ENCODE measurements at regions not wholly inside any gene's neighbourhood (a gene's known extent, or its start where the extent isn't known, plus 50 kb on each side); places are given as distances from the start of the nearest gene placed in this dataset.
A peak's percentile ranks its signal among the peaks of the same experiment; 100 is the strongest.
"Not testable (repeated sequence)": the region's sequence is repeated elsewhere in the genome, so short reads cannot be mapped to it uniquely, and the experiment has no call there.

- H3K27ac Mint-ChIP-seq: no peak overlapping the region
Measured at GRCh38 chrX:40240844-40241243, 143.1 kb upstream of the BCOR start.

DNA sequence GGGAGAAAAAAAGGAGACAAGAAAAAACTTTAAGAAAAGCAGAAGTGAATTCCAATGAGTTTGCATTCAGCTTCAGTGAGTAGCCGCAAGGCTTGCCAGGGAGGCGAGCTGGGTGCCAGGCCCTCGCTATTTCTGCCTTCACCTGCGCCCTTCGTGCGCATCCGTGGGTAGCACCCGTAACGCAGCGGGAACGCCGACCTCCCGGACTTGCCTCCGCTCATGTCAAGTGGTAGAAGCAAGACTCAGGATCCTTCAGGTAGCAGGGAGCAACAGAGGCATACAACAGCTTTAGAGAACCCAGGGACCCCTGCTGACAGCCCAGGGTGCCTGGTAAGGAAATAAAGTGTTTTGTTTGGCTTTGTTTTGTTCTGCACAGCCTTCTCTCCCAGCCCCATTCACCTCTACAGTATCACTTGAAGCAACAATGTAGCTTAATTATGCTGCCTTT, 140.0 kb upstream of the BCOR start:
- Mint-ChIP-seq H3K9me3 (no peaks in the 10 kb centered on the region), H3K4me3 (no peak overlapping the region), H3K27ac (no peak overlapping the region), H3K36me3 (ENCODE audit: low read depth) (no peaks in the 10 kb centered on the region), H3K4me1 (ENCODE audit: low read depth) (peaks cover 16% of the 10 kb centered on the region), H3K27me3 (peaks cover 6% of the 10 kb centered on the region)
- intact Hi-C loops (cut with micrococcal nuclease): no loop called here

More at GRCh38 chrX:40240844-40241243, 143.1 kb upstream of the BCOR start:
- H3K9me3 Mint-ChIP-seq: no peaks in the 10 kb centered on the region
- H3K4me1 Mint-ChIP-seq (ENCODE audit: low read depth): peaks cover 21% of the 10 kb centered on the region
- intact Hi-C loops (cut with micrococcal nuclease): no loop called here
- peaks cover 18% of the 10 kb centered on the region for H3K27me3 Mint-ChIP-seq
- no peak overlapping the region for H3K4me3 Mint-ChIP-seq
- no peaks in the 10 kb centered on the region for H3K36me3 Mint-ChIP-seq (ENCODE audit: low read depth)

- Mint-ChIP-seq H3K36me3 (ENCODE audit: low read depth) (no peaks in the 10 kb centered on the region), H3K9me3 (no peaks in the 10 kb centered on the region), H3K27ac (no peak overlapping the region), H3K4me1 (ENCODE audit: low read depth) (no peaks in the 10 kb centered on the region), H3K4me3 (no peak overlapping the region), H3K27me3 (no peaks in the 10 kb centered on the region)
- intact Hi-C loops (cut with micrococcal nuclease): no loop called here
Measured at GRCh38 chrX:40230646-40231045, 132.9 kb upstream of the BCOR start.

DNA sequence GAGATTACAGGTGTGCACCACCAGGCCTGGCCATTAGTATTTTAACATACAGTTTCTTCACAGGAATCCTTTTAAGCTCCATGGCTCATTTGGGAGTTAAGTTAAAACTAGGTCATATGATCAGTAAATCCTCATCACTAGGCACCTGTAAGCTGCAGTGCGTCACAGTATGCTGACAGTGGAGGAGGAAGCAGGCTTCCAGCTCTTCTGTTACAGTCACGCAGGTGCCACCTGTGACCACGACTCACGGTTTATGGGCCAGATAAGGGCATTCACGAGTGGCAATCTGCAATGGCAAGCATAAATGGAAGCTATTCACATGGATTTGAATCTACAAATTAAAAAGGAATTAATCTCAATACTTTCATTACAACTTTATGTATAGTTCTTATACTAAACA, 129.4 kb upstream of the BCOR start:
- Mint-ChIP-seq H3K27ac (no peak overlapping the region), H3K9me3 (peaks cover 7% of the 10 kb centered on the region), H3K27me3 (no peaks in the 10 kb centered on the region), H3K4me3 (no peak overlapping the region), H3K36me3 (ENCODE audit: low read depth) (peaks cover 6% of the 10 kb centered on the region), H3K4me1 (ENCODE audit: low read depth) (no peaks in the 10 kb centered on the region)
- intact Hi-C loops (cut with micrococcal nuclease): no loop called here

DNA sequence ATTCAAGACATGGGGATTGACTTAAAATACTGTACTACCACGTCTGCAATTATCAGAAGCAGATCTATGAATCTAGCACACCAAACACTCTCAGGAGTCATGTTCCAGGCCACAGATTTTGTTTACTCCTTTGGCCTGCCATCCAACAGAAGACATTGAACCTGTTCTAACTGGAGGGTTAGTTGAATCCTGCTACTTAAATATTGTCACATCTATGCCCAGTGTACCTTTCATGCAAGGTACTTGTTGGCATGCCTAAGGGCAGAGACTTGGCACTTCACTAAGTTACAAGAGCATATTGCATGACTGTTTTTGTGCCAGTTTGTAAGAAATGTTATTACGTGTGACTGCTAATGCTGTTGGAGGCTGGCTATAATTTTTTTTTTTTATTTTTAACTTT, 126.9 kb upstream of the BCOR start:
- H3K36me3 Mint-ChIP-seq (ENCODE audit: low read depth): peaks cover 6% of the 10 kb centered on the region
- H3K27ac Mint-ChIP-seq: no peak overlapping the region
- H3K4me3 Mint-ChIP-seq: no peak overlapping the region
- intact Hi-C loops (cut with micrococcal nuclease): no loop called here
- peaks cover 16% of the 10 kb centered on the region for H3K9me3 Mint-ChIP-seq
- H3K27me3 Mint-ChIP-seq: no peaks in the 10 kb centered on the region
- no peaks in the 10 kb centered on the region for H3K4me1 Mint-ChIP-seq (ENCODE audit: low read depth)

GRCh38 chrX:40222612-40223011, 124.9 kb upstream of the BCOR start:
- H3K36me3 Mint-ChIP-seq (ENCODE audit: low read depth); intact Hi-C loops (cut with micrococcal nuclease); H3K4me1 Mint-ChIP-seq (ENCODE audit: low read depth); H3K27me3 Mint-ChIP-seq; H3K4me3 Mint-ChIP-seq: not testable (repeated sequence)
- H3K9me3 Mint-ChIP-seq: peaks cover 16% of the 10 kb centered on the region
- peak overlapping the region; percentile 34 for H3K27ac Mint-ChIP-seq

GRCh38 chrX:40213092-40213491, 115.3 kb upstream of the BCOR start:
- peaks cover 5% of the 10 kb centered on the region for H3K4me1 Mint-ChIP-seq (ENCODE audit: low read depth)
- no peaks in the 10 kb centered on the region for H3K9me3 Mint-ChIP-seq
- no peaks in the 10 kb centered on the region for H3K36me3 Mint-ChIP-seq (ENCODE audit: low read depth)
- H3K27me3 Mint-ChIP-seq: no peaks in the 10 kb centered on the region
- H3K4me3 Mint-ChIP-seq: no peak overlapping the region
- H3K27ac Mint-ChIP-seq: no peak overlapping the region
- intact Hi-C loops (cut with micrococcal nuclease): no loop called here

GRCh38 chrX:40209951-40210617, 112.3 kb upstream of the BCOR start:
- Mint-ChIP-seq H3K4me3 (no peak overlapping the region), H3K4me1 (ENCODE audit: low read depth) (peaks cover 14% of the 10 kb centered on the region), H3K27ac (no peak overlapping the region), H3K9me3 (no peaks in the 10 kb centered on the region), H3K36me3 (ENCODE audit: low read depth) (no peaks in the 10 kb centered on the region), H3K27me3 (peaks cover 4% of the 10 kb centered on the region)
- intact Hi-C loops (cut with micrococcal nuclease): loop anchor here (5.0 kb wide), 1 partner anchor 38 kb away; no protein-coding TSS in a partner anchor

DNA sequence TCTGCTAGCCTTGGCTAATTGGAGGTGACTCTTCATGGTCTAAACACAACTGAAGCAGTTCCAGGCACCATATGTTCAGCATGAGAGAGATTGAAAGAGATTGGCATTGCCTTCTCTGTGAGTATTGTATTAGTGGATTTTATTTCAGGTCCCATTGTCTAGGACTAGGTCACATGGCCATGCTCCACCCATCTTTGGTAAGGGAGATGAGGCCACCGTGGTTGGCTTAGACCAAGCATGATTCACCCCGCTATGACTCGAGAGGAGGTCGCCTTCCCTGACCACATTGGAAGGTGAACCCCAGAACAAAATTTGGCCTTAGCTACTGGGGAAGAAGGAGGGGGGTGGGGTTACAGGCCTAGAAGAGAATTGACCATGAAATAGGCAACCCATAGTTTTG, 109.9 kb upstream of the BCOR start:
- intact Hi-C loops (cut with micrococcal nuclease): loop anchor here (5.0 kb wide), 1 partner anchor 35 kb away; no protein-coding TSS in a partner anchor
- Mint-ChIP-seq H3K27me3 (peaks cover 6% of the 10 kb centered on the region), H3K36me3 (ENCODE audit: low read depth) (no peaks in the 10 kb centered on the region), H3K9me3 (no peaks in the 10 kb centered on the region), H3K4me3 (no peak overlapping the region), H3K27ac (no peak overlapping the region), H3K4me1 (ENCODE audit: low read depth) (peaks cover 19% of the 10 kb centered on the region)

GRCh38 chrX:40205471-40205870, 107.7 kb upstream of the BCOR start:
- Mint-ChIP-seq H3K36me3 (ENCODE audit: low read depth) (no peaks in the 10 kb centered on the region), H3K27ac (peak overlapping the region; percentile 78), H3K4me3 (peak overlapping the region; percentile 67), H3K4me1 (ENCODE audit: low read depth) (peaks cover 22% of the 10 kb centered on the region), H3K9me3 (no peaks in the 10 kb centered on the region), H3K27me3 (peaks cover 6% of the 10 kb centered on the region)
- intact Hi-C loops (cut with micrococcal nuclease): loop anchor here (5.0 kb wide), 1 partner anchor 33 kb away; no protein-coding TSS in a partner anchor

DNA sequence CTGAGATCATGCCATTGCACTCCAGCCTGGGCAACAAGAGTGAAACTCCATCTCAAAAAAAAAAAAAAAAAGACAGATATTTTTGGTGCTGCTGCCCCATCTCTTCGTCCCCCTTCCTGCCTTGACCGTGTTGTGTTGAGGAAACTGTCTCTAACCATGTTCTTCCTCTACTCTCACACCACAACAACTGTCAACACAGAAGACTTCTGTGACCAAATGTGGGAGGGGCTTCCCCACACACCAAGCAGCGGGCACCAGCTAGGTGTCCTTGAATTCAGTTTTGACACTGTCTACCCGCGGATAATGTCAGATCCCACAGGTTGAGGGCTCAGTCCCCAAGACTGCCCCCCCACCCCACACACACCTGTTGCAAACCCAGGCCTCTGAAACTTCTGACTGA, 104.7 kb upstream of the BCOR start:
- peaks cover 17% of the 10 kb centered on the region for H3K4me1 Mint-ChIP-seq (ENCODE audit: low read depth)
- no peak overlapping the region for H3K27ac Mint-ChIP-seq
- no peak overlapping the region for H3K4me3 Mint-ChIP-seq
- H3K27me3 Mint-ChIP-seq: peaks cover 6% of the 10 kb centered on the region
- H3K36me3 Mint-ChIP-seq (ENCODE audit: low read depth): no peaks in the 10 kb centered on the region
- H3K9me3 Mint-ChIP-seq: no peaks in the 10 kb centered on the region
- intact Hi-C loops (cut with micrococcal nuclease): no loop called here

- intact Hi-C loops (cut with micrococcal nuclease): no loop called here
- Mint-ChIP-seq H3K4me3 (no peak overlapping the region), H3K9me3 (no peaks in the 10 kb centered on the region), H3K36me3 (ENCODE audit: low read depth) (no peaks in the 10 kb centered on the region), H3K27me3 (peaks cover 6% of the 10 kb centered on the region), H3K27ac (no peak overlapping the region), H3K4me1 (ENCODE audit: low read depth) (peaks cover 17% of the 10 kb centered on the region)
Measured at GRCh38 chrX:40201329-40201885, 103.6 kb upstream of the BCOR start.

DNA sequence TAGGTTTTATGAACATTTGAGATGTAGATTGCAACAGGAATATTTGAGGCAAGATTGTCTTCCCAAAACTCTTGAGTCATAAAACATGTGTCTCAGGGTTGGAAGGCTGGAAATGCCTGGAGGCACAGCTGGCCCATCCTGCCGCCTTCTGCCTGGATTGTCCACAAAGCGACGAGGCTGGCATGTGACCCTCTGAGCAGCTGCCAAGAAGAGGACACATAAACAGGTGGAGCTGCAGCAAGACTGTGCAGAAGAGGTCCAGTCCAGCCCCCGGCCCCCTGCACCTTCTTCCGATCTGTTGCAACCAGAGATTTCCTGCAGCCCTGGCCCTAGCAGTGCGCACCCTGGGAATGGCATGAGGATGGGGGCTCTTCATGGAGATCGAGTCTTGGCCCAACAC, 101.9 kb upstream of the BCOR start:
- H3K4me1 Mint-ChIP-seq (ENCODE audit: low read depth): peaks cover 7% of the 10 kb centered on the region
- peaks cover 3% of the 10 kb centered on the region for H3K27me3 Mint-ChIP-seq
- H3K27ac Mint-ChIP-seq: no peak overlapping the region
- no peaks in the 10 kb centered on the region for H3K9me3 Mint-ChIP-seq
- H3K4me3 Mint-ChIP-seq: no peak overlapping the region
- intact Hi-C loops (cut with micrococcal nuclease): no loop called here
- H3K36me3 Mint-ChIP-seq (ENCODE audit: low read depth): no peaks in the 10 kb centered on the region

- no peaks in the 10 kb centered on the region for H3K4me1 Mint-ChIP-seq (ENCODE audit: low read depth)
- intact Hi-C loops (cut with micrococcal nuclease): no loop called here
- H3K36me3 Mint-ChIP-seq (ENCODE audit: low read depth): no peaks in the 10 kb centered on the region
- H3K27me3 Mint-ChIP-seq: no peaks in the 10 kb centered on the region
- no peak overlapping the region for H3K27ac Mint-ChIP-seq
- H3K9me3 Mint-ChIP-seq: no peaks in the 10 kb centered on the region
- H3K4me3 Mint-ChIP-seq: no peak overlapping the region
Measured at GRCh38 chrX:40197071-40197470, 99.3 kb upstream of the BCOR start.

GRCh38 chrX:40195368-40195767, 97.6 kb upstream of the BCOR start:
- H3K27ac Mint-ChIP-seq: no peak overlapping the region

More at GRCh38 chrX:40195368-40195767, 97.6 kb upstream of the BCOR start:
- no peaks in the 10 kb centered on the region for H3K36me3 Mint-ChIP-seq (ENCODE audit: low read depth)
- no peaks in the 10 kb centered on the region for H3K27me3 Mint-ChIP-seq
- no peaks in the 10 kb centered on the region for H3K4me1 Mint-ChIP-seq (ENCODE audit: low read depth)
- intact Hi-C loops (cut with micrococcal nuclease): no loop called here
- no peak overlapping the region for H3K4me3 Mint-ChIP-seq
- H3K9me3 Mint-ChIP-seq: no peaks in the 10 kb centered on the region
